OCI-LY3 (cell line): ENCODE measurements at regions not wholly inside any gene's neighbourhood (a gene's known extent, or its start where the extent isn't known, plus 50 kb on each side); places are given as distances from the start of the nearest gene placed in this dataset.

Source experiments
- EZH2phosphoT487 ChIP-seq: fragments of 200-600 bp; shearing (Covaris generic); IDR thresholded peaks from 2 replicates; pipeline ENCODE4 v1.6.1; 2018; ENCODE audit warnings: antibody characterized with exemption, mixed run types, low read depth
- TF ChIP-seq, protein P1 (sequence below): fragments of 200-600, 300-600 bp; sonication (generic); IDR thresholded peaks from 2 replicates; pipeline ENCODE4 v1.5.1; 2014; ENCODE audit warnings: antibody characterized with exemption, low read length, low read depth

DNA sequence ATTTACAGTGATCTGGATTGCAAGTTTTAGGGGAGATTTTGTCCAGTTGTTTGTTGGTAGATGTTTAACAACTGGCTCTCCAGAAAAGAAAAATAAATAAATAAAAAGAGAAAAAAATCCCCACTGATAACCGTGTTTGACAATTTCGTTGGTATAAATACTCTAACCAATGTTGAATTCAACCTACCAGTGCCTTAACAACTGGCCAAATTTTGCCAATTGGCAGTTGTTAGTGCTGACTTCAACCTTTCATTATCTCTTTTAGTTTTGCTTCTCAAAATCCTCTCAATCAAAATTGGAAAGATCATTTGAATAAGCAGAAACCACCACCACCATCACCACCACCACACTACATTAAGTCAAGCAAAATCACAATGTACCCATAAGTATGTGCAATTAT lies 490.3 kb downstream of the PIK3C3 start:
- TF ChIP-seq, protein P1, sequence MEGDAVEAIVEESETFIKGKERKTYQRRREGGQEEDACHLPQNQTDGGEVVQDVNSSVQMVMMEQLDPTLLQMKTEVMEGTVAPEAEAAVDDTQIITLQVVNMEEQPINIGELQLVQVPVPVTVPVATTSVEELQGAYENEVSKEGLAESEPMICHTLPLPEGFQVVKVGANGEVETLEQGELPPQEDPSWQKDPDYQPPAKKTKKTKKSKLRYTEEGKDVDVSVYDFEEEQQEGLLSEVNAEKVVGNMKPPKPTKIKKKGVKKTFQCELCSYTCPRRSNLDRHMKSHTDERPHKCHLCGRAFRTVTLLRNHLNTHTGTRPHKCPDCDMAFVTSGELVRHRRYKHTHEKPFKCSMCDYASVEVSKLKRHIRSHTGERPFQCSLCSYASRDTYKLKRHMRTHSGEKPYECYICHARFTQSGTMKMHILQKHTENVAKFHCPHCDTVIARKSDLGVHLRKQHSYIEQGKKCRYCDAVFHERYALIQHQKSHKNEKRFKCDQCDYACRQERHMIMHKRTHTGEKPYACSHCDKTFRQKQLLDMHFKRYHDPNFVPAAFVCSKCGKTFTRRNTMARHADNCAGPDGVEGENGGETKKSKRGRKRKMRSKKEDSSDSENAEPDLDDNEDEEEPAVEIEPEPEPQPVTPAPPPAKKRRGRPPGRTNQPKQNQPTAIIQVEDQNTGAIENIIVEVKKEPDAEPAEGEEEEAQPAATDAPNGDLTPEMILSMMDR: no peak
- TF ChIP-seq EZH2phosphoT487: no peak
